Uterus (tissue), 2 donors: ENCODE measurements at regions not wholly inside any gene's neighbourhood (a gene's known extent, or its start where the extent isn't known, plus 50 kb on each side); places are given as distances from the start of the nearest gene placed in this dataset.

ENCODE experiments used
- POLR2A ChIP-seq, 2 donors: fragments of 450-650 bp; IDR thresholded peaks; one replicate each; pipeline ENCODE4 v1.6.1; 2016; ENCODE audit warnings: antibody characterized with exemption in 2 of 2, mild to moderate bottlenecking in 1 of 2, moderate library complexity in 1 of 2
- TF ChIP-seq, protein P1 (sequence below), 4 experiments: fragments of 200-600 bp in 2 of 4; fragments of 450-650 bp in 2 of 4; sonication (generic) in 2 of 4; IDR thresholded peaks; one replicate each; pipeline ENCODE4 v1.5.1; 2016 to 2019; ENCODE audit warnings: antibody characterized with exemption in 4 of 4, mild to moderate bottlenecking in 2 of 4, moderate library complexity in 1 of 4

GRCh38 chr4:22596409-22596808 is 80.5 kb upstream of the ADGRA3 start:
- TF ChIP-seq, protein P1, sequence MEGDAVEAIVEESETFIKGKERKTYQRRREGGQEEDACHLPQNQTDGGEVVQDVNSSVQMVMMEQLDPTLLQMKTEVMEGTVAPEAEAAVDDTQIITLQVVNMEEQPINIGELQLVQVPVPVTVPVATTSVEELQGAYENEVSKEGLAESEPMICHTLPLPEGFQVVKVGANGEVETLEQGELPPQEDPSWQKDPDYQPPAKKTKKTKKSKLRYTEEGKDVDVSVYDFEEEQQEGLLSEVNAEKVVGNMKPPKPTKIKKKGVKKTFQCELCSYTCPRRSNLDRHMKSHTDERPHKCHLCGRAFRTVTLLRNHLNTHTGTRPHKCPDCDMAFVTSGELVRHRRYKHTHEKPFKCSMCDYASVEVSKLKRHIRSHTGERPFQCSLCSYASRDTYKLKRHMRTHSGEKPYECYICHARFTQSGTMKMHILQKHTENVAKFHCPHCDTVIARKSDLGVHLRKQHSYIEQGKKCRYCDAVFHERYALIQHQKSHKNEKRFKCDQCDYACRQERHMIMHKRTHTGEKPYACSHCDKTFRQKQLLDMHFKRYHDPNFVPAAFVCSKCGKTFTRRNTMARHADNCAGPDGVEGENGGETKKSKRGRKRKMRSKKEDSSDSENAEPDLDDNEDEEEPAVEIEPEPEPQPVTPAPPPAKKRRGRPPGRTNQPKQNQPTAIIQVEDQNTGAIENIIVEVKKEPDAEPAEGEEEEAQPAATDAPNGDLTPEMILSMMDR (IDR thresholded peaks at IDR 0.05): no peak
- no peak for TF ChIP-seq POLR2A (IDR thresholded peaks at IDR 0.05)
